ENCODE measurements at regions not wholly inside any gene's neighbourhood (a gene's known extent, or its start where the extent isn't known, plus 50 kb on each side); places are given as distances from the start of the nearest gene placed in this dataset.
"Not testable (repeated sequence)": the region's sequence is repeated elsewhere in the genome, so short reads cannot be mapped to it uniquely, and the experiment has no call there.

DNA sequence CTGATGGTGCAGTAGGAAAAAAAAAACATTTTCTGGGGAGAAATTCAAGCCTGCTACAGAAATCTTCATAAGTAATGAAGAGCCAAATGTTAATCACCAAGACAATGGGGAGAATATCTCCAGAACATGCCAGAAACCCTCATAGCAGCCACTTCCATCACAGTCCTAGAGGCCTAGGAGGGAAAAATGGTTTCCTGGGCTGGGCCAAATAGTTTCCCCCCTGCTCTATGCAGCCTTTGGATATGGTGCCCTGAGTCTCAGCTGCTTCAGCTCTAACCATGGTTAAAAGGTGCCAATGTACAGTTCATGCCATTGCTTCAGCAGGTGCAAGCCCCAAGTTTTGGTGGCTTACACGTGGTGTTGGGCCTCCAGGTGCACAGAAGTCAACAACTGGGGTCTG is 113.1 kb downstream of the ZNF648 start:
- DNase-seq = no peak

DNA sequence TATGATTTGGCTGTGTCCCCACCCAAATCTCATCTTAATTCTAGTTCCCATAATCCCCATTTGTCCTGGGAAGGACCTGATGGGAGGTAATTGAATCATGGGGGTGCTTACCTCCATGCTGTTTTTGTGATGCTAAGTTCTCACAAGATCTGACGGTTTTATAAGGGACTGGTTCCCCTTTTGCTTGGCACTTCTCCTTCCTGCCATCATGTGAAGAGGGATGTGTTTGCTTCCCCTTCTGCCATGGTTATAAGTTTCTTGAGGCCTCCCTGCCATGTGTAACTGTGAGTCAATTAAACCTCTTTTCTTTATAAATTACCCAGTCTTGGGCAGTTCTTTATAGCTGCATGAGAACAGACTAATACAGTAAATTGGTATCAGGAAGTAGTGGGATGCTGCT is 114.1 kb downstream of the ZNF648 start:
- DNase-seq = no peak

DNA sequence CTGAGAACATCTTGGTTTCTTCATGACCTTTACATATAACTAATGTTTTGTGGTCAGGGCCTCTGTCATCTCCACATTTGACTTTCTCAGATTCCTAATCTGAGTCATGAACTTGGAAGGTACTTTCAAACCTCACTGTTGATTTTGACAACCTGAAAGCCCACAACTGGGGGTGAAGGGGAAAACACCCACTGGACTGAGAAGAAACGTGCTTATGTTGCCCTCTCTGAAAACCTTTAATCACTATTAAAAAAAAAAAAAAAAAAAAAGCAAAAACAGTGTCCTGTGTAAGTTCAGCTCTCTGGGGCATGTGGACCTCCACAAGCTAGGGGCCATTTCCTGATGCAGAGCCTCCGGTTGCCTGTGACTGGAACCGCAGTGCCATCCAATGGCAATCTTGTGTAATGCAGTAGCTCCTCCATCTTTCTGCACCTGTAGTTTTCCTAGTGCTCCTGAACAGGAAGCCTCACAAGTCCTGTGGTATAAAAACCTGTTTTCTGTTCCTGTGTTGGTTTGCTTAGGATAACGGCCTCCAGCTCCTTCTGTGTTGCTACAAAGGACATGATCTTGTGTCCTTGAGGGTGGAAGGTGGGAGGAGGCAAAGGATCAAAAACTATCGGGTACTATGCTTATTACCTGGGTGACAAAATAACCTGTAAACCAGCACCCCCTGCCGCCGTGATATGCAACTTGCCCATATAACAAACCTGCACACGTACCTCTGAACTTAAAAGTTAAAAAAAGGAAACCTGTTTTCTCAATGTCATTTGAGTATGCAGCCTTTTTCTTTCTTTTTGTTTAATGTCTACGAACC is 124.5 kb downstream of the ZNF648 start:
- peak; percentile 61 for DNase-seq

DNA sequence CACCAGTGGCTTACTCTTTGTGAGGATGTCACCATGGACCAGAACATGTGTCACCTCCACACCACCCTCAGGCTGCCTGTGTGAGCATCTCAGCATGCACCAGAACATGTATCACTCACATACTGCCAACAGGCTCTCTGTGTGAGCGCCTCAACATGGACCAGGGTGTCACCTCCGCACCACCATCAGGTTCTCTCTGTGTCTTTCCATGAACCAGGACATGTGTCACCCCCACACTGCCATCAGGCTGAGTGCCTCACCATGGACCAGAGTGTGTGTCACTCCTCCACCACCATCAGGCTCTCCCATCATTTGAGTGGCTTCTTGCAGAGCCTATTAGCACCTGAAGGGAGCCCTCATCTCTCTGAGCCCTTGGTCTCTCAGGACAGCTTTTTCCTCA is 125.2 kb downstream of the ZNF648 start:
- DNase-seq = no peak

DNA sequence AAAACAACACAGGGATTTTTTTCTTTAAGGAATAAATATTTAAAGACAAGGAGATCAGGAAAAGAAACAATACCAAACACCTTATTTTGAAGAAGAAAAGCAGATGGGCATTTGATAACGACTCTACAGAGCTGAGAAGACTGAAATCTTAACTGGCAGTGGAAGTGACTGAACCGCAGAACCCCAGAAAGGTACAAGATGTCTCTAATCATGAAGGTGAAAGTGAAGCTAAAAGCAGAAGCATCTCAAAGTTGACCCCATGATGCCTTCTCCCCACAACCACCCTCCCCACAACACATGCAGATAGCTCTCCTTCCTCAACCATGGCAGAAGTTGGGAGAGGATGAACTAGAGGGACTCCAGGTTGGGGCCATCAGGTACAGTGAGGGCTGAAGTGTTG is 129.6 kb downstream of the ZNF648 start:
- DNase-seq = no peak

DNA sequence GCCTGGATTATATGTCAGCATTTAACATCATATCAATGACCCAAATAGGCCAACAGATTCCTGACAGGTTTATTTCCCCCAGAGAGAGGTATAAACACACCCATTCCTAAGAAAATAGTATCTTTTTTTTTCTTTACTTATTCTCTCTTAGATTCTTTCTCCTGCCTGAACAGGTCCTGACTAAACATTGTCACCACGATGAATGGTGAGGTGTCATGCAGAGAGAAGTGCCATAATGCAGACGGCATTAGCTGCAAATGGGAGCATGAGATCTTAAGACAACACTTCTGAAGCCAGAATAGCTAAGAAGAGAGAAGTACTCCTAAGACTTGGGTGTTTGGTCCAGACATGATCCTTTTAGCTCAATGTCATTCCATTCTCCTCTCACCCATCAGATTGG is 131.3 kb downstream of the ZNF648 start:
- no peak for DNase-seq

DNA sequence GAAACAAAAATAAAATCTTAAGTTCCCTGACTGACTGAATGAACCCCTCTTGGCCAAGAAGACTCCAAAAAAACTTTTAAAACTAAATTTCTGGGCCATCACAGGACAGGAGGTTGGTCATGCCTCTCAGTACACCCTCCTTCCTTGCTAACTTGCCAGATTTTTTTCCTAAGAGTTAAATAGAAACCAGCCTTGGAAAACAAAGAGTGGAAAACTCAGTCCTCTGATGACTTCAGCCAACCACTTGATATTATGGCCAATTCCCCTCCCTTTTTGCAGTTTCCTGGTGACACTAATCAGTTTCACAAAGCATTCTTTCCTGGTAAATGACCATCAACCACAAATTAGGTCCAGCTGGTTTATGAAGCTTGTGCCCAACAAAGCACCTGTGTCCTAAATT is 134.8 kb downstream of the ZNF648 start:
- no peak for DNase-seq

DNA sequence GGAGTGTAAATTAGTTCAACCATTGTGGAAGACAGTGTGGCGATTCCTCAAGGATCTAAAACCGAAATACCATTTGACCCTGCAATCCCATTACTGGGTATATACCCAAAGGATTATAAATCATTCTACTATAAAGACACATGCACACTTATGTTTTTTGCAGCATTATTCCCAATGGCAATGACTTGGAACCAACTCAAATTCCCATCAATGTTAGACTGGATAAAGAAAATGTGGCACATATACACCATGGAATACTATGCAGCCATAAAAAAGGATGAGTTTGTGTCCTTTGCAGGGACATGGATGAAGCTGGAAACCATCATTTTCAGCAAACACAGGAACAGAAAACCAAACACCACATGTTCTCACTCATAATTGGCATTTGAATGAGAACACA is 137.5 kb downstream of the ZNF648 start:
- DNase-seq = not testable (repeated sequence)

DNA sequence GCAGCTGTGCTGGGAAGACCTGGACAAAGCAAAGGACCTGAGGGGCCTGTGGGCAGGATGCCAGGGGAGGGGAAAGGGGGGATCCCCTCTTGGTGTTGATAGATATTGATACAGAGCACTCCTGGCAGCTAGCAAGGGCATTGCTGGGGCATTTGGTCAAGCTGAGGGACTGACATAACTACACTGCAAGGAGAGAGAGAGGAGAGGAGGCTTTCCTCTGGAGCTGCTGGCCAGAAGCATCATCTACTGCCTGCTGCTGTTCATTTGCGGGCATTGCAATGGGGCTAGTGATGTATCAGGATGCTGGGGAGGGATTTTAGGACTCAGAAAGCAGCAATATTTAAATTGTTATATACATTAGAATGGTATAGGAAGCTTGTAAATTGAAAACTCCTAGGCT is 142.0 kb downstream of the ZNF648 start:
- DNase-seq = no peak

DNA sequence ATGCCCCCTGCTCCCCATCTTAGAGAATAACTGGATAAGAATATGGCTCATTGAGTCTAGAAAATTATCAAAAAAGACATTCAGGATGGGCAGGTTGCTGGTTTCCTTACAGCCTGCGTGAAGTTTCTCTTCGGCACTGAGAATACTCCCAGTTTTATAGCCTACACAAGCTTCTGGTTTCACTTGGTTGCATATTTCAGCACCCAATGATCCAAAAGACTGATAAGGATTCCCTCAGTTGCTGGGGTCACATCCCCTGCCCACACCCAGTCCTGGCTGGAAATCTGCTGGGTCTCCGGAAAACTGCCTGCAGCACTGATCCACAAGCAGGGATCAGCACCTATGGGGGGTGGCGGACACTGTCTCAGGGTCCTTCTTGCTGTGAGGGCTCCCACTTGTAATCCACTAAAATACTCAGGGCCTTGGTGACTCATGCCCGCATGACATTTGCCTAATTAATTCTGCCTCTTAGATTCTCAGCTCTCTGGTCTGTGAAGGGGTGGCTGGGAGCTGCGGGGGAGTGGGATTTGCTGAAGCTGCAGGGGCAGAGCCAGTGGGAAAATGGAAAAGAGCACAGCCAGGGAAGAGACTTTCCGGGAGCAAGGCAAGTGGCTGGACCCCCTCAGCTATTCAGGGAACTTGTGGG is 142.5 kb downstream of the ZNF648 start:
- DNase-seq = peak; percentile 31

DNA sequence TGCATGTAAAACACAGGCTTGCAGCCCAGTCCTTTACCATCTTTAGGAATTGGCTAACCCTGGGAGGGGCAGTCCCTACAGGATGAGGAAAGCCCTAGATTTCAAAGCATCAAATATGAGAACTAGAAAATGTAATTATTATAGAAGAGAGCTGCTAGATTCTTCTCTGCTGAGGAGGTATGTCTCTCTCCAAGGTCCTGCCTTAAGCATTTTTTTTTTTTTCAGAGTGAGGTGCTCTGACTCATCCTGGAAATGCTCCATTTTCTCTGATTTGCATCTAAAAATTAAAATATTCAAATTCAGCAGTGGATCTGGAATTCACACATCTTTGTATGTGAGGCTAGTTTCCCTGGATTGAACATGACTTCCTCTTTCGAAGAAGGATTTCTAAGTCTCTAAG is 149.8 kb downstream of the ZNF648 start:
- no peak for DNase-seq

DNA sequence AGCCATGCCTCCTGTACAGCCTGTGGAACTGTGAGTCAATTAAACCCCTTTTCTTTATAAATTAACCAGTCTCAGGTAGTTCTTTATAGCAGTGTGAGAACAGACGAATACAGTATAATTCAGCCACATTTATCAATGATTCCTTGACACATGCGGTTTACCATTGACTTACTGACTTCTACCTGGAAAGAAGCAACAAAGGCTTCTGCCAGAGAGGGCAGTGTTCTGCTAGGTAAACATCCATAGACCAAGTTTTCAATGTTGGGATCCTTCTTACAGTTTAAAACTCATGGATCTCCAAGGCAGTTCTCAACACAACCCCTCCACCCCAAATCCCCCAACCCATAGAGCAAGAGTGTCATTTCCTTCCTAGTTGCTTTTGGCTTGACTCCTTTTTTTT is 150.6 kb downstream of the ZNF648 start:
- DNase-seq = no peak

DNA sequence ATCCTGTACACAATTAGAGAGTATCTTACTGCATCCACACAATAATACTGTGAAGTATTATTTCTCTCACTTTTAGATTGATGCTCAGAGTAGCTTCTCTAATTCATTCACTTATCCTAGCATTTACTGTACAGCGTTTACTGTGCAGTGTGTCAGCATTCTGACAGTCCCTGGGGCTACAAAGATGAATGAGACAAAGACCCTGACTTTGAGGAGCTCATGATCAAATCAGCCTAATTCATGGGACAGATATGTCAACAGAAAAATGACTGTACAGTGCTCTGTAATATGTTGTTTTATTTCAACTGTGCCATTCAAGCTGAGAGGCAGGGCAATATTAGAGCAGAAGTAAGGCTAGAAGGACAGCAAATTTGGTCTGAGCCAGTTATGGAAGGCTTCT is 152.5 kb downstream of the ZNF648 start:
- no peak for DNase-seq

DNA sequence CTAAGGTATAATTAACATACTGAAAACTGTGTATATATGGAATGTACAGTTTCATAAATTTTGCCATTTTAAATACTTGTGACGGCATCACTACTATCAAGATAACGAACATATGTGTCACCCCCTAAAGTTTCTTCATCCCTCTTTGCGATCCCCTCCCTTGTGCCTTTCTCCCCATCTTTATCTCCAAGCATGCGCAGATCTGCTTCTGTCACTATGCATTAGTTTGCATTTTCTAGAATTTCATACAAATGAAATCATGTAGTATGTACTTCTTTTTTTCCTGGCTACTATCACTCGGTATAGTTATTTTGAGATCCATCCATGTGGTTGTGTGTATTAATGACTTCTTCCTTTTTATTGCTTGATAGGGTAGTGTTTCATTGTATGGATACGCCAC is 154.9 kb downstream of the ZNF648 start:
- DNase-seq = no peak

DNA sequence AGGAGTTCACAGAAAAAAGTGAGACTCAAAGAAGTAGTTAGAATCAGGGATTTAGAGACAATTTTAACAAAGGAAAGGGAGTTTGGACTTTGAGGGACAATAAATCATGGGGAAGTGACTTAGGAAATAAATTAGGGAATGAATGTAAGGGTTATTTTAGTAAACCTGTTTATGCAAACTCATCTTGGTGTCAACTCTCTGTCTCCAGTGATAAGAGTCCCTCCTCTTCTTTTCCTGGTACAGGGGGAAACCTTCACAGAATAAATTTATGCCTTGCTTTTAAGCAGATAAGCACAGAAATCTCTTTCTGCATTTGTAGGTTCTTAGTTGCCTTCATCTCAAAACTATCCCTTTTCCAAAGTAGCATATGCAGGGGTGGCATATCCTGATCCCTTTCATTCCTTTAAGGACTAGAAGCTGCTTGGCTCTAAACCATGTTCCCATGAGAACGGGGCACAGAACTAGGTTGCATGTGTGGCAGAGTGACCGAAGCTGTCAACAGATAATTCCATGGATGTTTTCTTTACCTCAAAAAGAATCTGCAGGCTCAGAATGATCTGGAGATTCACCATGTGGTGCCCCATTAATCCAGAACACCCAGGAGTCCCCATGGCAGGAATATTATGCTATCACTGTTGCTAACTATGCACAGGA is 155.4 kb downstream of the ZNF648 start:
- no peak for DNase-seq

DNA sequence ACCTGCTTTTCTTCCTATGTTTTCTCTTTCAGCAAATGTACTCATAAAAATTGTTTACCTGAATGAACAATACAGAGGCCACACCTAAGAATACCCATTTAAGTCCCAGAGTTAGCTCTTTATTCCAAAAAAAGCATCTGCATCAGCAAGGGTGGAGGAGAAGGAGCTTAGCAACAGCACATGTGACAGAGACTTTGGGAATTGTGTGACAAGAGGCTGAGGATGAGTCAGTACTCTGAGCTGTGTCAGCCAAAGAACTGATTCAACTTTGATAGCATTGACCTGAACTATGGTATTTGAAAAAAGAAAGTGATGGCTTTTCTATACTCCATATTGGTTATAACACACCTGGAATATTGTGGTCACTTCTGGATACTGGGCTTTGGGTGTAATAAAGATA is 162.7 kb downstream of the ZNF648 start:
- DNase-seq = no peak

DNA sequence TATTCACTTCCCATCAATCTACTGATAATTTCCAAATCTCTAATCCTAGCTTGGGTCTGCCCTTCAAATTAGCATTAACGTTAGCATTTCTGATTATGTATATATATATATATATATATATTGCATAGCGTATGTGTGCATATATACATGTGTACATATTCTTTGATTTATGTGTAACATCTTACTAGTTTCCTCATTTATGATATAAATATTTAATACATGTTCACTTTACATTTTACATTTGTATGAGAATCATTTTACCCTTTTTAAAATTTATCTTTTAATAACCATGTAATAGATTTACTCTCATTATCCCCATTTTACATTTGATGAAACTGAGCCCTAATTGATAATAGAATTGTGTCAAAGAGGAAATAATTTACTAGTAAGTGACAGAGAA is 164.7 kb downstream of the ZNF648 start:
- no peak for DNase-seq

DNA sequence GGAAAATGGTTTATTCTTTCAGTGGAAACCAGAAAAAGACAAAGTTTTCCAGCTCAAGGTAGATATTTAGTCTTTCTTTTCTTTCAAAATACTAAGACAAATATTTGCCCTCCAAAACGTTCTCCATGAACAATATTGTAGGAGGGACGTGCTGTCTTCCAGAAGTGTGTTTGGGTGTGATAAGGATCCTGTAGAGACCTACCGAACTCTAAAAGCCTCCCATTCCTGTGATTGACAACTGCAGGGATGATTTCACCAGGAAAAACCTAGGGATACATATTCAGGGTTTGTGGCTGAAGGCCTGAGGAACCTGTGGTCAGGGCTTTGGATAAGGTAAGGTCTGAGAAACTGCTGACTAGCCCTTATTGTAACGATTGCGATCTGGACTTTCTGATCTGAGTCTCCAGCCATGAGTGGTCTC is 167.1 kb downstream of the ZNF648 start:
- no peak for DNase-seq

DNA sequence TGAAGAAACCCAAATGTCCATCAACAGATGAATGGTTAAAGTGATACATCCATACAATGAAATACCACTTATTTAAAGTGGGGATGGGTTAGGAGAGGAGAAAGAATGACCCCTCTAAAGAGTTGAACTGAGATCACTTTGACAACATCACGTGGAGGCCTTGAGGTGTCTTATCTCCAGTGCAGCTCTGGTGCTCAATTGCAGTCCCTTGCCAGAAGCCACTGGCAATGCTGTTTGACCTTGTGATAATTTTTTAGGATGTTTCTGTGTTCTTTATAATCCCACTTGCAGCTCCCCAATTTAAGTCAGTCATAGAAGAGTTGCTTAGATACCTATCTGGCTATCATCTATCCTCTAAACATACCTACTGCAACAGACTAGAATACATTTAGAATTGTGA is 167.6 kb downstream of the ZNF648 start:
- DNase-seq = no peak

DNA sequence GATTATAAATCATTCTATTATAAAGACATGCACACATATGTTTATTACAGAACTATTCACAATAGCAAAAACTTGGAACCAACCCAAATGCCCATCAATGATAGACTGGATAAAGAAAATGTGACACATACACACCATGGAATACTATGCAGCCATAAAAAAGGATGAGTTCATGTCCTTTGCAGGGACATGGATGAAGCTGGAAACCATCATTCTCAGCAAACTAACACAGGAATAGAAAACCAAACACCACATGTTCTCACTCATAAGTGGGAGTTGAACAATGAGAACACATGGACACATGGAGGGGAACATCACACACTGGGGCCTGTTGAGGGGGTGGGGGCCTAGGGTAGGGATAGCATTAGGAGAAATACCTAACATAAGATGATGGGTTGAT is 168.4 kb downstream of the ZNF648 start:
- DNase-seq = not testable (repeated sequence)

DNA sequence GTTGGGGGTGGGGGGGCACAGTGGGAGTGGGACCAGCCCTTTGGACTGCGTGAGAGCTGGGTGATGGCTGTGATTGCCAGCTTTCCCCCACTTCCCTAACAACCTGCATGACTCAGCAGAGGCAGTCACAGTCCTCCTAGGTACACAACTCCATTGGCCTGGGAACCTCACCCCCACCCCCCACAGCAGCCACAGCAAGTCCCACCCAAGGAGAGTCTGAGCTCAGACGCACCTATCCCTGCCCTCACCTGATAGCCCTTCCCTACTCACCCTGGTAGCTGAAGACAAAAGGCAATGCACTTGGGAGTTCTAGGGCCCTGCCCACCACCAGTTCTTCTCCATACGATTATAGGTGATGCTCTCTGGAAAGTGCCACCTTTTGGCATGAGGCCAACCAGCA is 188.9 kb downstream of the ZNF648 start:
- no peak for DNase-seq

DNA sequence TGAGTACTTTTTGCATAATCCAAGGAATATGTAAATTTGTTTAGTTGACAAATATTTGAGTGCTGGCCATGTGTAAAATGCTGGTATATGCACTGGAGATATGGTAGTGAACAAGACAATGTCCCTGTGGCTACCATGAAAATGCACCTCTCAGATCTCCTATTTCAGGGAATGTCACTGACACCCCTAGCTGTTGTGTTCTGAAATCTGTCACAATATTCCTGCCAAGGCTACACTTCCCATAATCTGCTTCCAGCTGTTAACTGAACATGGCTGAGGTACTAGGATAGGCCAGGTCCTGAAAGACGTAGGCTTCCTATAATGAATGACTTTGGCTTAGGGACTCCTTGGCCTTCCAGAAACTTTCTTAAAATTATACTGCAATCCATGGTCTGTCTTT is 197.8 kb downstream of the ZNF648 start:
- DNase-seq = no peak

DNA sequence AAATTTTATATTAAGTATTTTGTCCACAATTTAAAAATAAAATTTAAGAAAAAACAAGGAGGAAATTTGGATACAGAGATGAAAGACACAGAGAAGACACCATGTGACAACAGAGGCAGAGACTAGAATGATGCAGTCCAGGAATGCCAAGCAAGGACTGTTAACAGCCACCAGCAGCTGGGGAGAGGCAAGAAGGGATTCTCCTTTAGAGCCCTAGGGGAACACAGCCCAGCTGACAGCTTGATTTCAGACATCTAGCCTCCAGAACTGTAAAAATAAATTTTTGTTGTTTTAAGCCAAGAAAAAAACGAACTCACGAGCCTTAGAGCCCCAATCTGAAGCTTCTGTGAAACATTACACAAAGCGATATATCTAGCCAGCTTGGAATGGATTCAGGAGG is 198.5 kb downstream of the ZNF648 start:
- DNase-seq = no peak

Data from renal pelvis (tissue), 1 donor.